ENCODE measurements at regions not wholly inside any gene's neighbourhood (a gene's known extent, or its start where the extent isn't known, plus 50 kb on each side); places are given as distances from the start of the nearest gene placed in this dataset.

DNA sequence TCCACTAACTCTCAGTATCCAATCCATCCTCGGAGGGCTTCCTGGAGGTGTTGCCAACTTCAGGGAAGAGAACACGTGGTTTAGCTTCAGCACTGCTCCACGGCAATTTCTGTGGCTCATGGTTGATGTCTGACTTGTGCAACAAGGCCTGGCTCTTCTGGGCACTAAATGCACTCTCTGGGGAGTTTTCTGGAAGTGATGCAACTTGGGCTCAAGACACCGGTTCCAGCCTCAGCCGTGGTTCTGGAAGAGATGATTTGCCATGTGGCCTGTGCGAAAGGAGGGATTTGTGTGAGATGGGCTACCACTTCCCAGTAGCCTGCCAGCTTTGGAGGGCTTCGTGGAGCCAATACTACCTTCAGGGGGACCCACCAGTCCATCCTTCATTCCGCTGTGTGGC, 118.6 kb upstream of the RTL1 start:
- DNase-seq: no peak
- TF ChIP-seq, protein P1, sequence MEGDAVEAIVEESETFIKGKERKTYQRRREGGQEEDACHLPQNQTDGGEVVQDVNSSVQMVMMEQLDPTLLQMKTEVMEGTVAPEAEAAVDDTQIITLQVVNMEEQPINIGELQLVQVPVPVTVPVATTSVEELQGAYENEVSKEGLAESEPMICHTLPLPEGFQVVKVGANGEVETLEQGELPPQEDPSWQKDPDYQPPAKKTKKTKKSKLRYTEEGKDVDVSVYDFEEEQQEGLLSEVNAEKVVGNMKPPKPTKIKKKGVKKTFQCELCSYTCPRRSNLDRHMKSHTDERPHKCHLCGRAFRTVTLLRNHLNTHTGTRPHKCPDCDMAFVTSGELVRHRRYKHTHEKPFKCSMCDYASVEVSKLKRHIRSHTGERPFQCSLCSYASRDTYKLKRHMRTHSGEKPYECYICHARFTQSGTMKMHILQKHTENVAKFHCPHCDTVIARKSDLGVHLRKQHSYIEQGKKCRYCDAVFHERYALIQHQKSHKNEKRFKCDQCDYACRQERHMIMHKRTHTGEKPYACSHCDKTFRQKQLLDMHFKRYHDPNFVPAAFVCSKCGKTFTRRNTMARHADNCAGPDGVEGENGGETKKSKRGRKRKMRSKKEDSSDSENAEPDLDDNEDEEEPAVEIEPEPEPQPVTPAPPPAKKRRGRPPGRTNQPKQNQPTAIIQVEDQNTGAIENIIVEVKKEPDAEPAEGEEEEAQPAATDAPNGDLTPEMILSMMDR (IDR thresholded peaks at IDR 0.05; ENCODE audit: low read depth, low read length, missing control alignments): no peak
- no peaks in the 10 kb centered on the region for H3K27me3 ChIP-seq (replicated peaks)
- H3K4me3 ChIP-seq (ENCODE audit: low read depth, low read length): no peak overlapping the region
- H3K36me3 ChIP-seq (replicated peaks): peaks cover 46% of the 10 kb centered on the region
- in situ Hi-C loops (cut with HindIII; ENCODE audit: low pct_ligation_motif_present, low sequenced_read_pairs): no loop called here
- H3K27ac ChIP-seq: no peak overlapping the region

DNA sequence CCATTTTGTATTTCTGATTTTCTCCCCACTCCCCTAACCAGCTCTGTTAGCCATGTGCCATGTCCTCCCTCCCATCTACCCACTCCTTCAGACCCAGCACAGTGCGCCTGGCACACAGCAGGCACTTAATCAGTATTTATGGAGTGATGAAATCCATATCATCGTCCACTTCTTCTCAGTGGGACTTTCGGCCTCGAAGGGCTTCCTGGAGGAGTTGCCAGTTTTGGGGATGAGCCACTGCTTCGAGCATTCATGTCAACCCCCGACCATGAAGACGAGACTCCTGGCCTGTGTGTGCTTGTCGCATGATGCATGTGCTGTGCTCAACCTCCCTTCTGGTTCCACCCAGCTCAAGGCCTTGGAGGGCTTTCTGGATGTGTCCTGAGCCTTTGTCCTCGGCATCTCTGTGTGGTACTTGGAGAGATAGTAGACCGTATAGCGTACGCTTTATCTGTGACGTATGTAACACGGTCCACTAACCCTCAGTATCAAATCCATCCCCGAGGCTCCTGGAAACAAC, 119.5 kb upstream of the RTL1 start:
- TF ChIP-seq, protein P1 (IDR thresholded peaks at IDR 0.05; ENCODE audit: low read depth, low read length, missing control alignments): no peak
- Histone ChIP-seq H3K36me3 (replicated peaks) (peaks cover 54% of the 10 kb centered on the region), H3K27me3 (replicated peaks) (no peaks in the 10 kb centered on the region), H3K4me3 (ENCODE audit: low read depth, low read length) (no peak overlapping the region), H3K27ac (no peak overlapping the region)
- in situ Hi-C loops (cut with HindIII; ENCODE audit: low pct_ligation_motif_present, low sequenced_read_pairs): no loop called here
- no peak for DNase-seq

DNA sequence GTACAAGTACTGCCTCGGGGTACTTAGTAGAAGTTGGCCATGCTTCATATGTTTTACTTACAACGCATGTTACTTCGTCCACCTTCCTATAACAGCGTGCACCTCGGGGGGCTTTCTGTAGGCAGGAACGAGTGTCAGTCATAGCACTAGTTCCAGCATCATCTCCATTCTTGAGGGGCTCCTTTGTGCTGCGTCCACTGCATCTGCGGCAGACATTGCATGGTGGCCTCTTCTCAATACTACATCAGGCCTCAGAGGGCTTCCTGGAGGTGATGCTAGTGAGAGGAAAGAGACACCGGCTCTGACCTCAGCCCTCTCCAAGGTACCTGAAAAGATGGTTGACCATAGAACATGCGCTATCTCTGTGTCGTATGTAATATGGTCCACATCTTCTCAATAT, 121.2 kb upstream of the RTL1 start:
- in situ Hi-C loops (cut with HindIII; ENCODE audit: low pct_ligation_motif_present, low sequenced_read_pairs): no loop called here
- H3K4me3 ChIP-seq (ENCODE audit: low read depth, low read length): no peak overlapping the region
- DNase-seq: no peak

DNA sequence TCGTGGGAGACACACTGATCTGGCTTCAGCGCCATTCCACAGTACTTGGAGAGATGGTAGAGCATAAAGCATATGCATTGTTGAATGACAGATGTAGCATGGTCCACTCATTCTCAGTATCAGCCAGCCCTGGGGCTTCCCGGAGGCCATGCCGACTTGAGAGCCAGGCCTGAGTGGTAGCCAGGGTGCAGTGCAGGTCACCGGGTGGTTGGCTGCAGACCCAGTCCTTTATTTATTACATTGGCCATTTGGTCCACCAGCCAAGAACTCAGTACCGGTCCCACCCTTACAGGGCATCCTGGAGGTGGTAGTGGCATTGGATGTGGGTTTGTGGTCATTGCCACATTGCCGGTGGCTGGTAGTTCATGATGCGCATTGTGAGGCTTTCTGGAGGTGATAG, 121.6 kb upstream of the RTL1 start:
- TF ChIP-seq, protein P1 (IDR thresholded peaks at IDR 0.05; ENCODE audit: low read depth, low read length, missing control alignments): no peak
- in situ Hi-C loops (cut with HindIII; ENCODE audit: low pct_ligation_motif_present, low sequenced_read_pairs): no loop called here
- no peak for DNase-seq
- Histone ChIP-seq H3K27ac (no peak overlapping the region), H3K27me3 (replicated peaks) (no peaks in the 10 kb centered on the region), H3K36me3 (replicated peaks) (peaks cover 58% of the 10 kb centered on the region), H3K4me3 (ENCODE audit: low read depth, low read length) (no peak overlapping the region)

More for the DNA sequence above, 121.2 kb upstream of the RTL1 start:
- Histone ChIP-seq H3K36me3 (replicated peaks) (peaks cover 57% of the 10 kb centered on the region), H3K27me3 (replicated peaks) (no peaks in the 10 kb centered on the region), H3K27ac (no peak overlapping the region)
- TF ChIP-seq, protein P1 (IDR thresholded peaks at IDR 0.05; ENCODE audit: low read depth, low read length, missing control alignments): no peak

DNA sequence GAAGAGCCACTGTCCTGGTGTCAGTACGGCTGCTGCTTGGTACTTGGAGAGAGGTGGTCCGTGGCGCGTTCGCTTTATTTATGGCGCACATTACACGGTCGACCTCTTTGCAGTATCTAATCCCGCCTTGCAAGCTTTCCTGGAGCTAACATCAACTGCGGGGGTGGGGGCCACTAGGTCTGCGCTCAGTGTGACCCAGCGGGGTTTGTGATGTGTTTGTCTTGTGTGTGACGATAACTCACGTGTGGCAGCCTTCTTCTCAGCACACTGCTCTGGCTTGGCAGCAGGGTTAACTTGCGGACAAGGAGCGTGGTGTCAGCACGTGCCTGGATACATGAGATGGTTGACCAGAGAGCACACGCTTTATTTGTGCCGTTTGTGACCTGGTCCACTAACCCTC, 122.2 kb upstream of the RTL1 start:
- Histone ChIP-seq H3K4me3 (ENCODE audit: low read depth, low read length) (no peak overlapping the region), H3K36me3 (replicated peaks) (peaks cover 58% of the 10 kb centered on the region), H3K27me3 (replicated peaks) (no peaks in the 10 kb centered on the region), H3K27ac (no peak overlapping the region)
- TF ChIP-seq, protein P1 (IDR thresholded peaks at IDR 0.05; ENCODE audit: low read depth, low read length, missing control alignments): no peak
- DNase-seq: no peak
- in situ Hi-C loops (cut with HindIII; ENCODE audit: low pct_ligation_motif_present, low sequenced_read_pairs): no loop called here

DNA sequence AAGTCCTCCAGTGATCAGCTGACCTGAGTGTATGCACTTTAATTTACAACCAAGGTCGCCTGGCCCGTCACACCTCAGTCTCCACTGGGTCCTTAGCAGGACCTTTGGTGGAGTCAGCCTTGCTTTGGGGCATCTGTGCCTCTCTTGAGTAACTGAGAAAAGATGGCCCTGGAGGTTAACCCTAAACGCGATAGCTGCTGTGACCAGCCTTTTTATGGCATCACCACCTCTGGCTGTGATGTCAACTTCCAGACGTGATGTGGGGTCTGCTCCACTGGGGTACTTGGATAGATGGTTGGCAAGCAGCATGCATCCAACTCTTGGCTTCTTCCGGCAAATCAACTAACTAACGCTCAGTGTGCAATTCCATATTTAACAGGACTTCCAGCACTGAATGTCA, 122.8 kb upstream of the RTL1 start:
- no peak overlapping the region for H3K27ac ChIP-seq
- in situ Hi-C loops (cut with HindIII; ENCODE audit: low pct_ligation_motif_present, low sequenced_read_pairs): no loop called here
- no peak for DNase-seq
- TF ChIP-seq, protein P1 (IDR thresholded peaks at IDR 0.05; ENCODE audit: low read depth, low read length, missing control alignments): no peak
- no peaks in the 10 kb centered on the region for H3K27me3 ChIP-seq (replicated peaks)
- H3K36me3 ChIP-seq (replicated peaks): peaks cover 55% of the 10 kb centered on the region
- H3K4me3 ChIP-seq (ENCODE audit: low read depth, low read length): no peak overlapping the region

Measured in brain microvascular endothelial cell (primary cell).